ENCODE measurements at regions not wholly inside any gene's neighbourhood (a gene's known extent, or its start where the extent isn't known, plus 50 kb on each side); places are given as distances from the start of the nearest gene placed in this dataset.
A peak's percentile ranks its signal among the peaks of the same experiment; 100 is the strongest.

GRCh38 chr7:112882511-112882910 lies 92.3 kb upstream of the TMEM168 start:
- Histone ChIP-seq H3K9me3 (no peaks in the 10 kb centered on the region), H3K4me1 (peaks cover 0 to 24% (median 9%) of the 10 kb centered on the region in 4 donors), H3K27ac (peak overlapping the region in 2 of 5 donors; percentile 8 to 50), H3K27me3 (no peaks in the 10 kb centered on the region), H3K4me3 (no peak overlapping the region), H3K36me3 (peaks cover 0 to 8% (median 4%) of the 10 kb centered on the region in 4 donors)
- intact Hi-C loops (cut with DNase I; ENCODE audit: low total_unique reads) = no loop called here
- DNase-seq = no peak
- 76 to 81% (median 78%) methylated on average over 3 of the region's 3 CpGs for WGBS, 5 donors
- TF ChIP-seq POLR2A (IDR thresholded peaks at IDR 0.05) = no peak
- TF ChIP-seq EP300 (IDR thresholded peaks at IDR 0.05) = no peak
- no peak for TF ChIP-seq CTCF (IDR thresholded peaks at IDR 0.05)
- TF ChIP-seq POLR2AphosphoS5 (IDR thresholded peaks at IDR 0.05) = no peak

GRCh38 chr7:112882022-112882421 lies 91.8 kb upstream of the TMEM168 start:
- H3K27me3 ChIP-seq = no peaks in the 10 kb centered on the region
- H3K9me3 ChIP-seq = no peaks in the 10 kb centered on the region
- H3K27ac ChIP-seq = peak overlapping the region in 2 of 5 donors; percentile 8 to 50
- peaks cover 0 to 24% (median 9%) of the 10 kb centered on the region in 4 donors for H3K4me1 ChIP-seq
- WGBS, 5 donors = 59 to 100% (median 89%) methylated on average over 2 to 4 of the region's 4 CpGs
- TF ChIP-seq EP300 (IDR thresholded peaks at IDR 0.05) (no peak), POLR2A (IDR thresholded peaks at IDR 0.05) (no peak), CTCF (IDR thresholded peaks at IDR 0.05) (no peak), POLR2AphosphoS5 (IDR thresholded peaks at IDR 0.05) (no peak)
- H3K4me3 ChIP-seq = no peak overlapping the region
- DNase-seq = no peak
- intact Hi-C loops (cut with DNase I; ENCODE audit: low total_unique reads) = no loop called here
- H3K36me3 ChIP-seq = peaks cover 0 to 9% (median 4%) of the 10 kb centered on the region in 4 donors

- H3K27ac ChIP-seq = no peak overlapping the region
- peaks cover 0 to 9% (median 4%) of the 10 kb centered on the region in 4 donors for H3K36me3 ChIP-seq
- H3K9me3 ChIP-seq = no peaks in the 10 kb centered on the region
- no peaks in the 10 kb centered on the region for H3K27me3 ChIP-seq
- no peak overlapping the region for H3K4me3 ChIP-seq
- H3K4me1 ChIP-seq = peaks cover 0 to 24% (median 9%) of the 10 kb centered on the region in 4 donors
- intact Hi-C loops (cut with DNase I; ENCODE audit: low total_unique reads) = no loop called here
- WGBS, 5 donors = 87 to 95% (median 93%) methylated on average over 9 to 10 of the region's 10 CpGs
- DNase-seq = no peak
- TF ChIP-seq CTCF (IDR thresholded peaks at IDR 0.05) (no peak), POLR2A (IDR thresholded peaks at IDR 0.05) (no peak)
These were observed 90.7 kb upstream of the TMEM168 start for GRCh38 chr7:112880818-112881418.

- Histone ChIP-seq H3K36me3 (peaks cover 0 to 8% (median 2%) of the 10 kb centered on the region in 4 donors), H3K27me3 (no peaks in the 10 kb centered on the region), H3K9me3 (no peaks in the 10 kb centered on the region), H3K4me1 (peaks cover 0 to 17% (median 6%) of the 10 kb centered on the region in 4 donors), H3K27ac (no peak overlapping the region), H3K4me3 (no peak overlapping the region)
- WGBS, 5 donors = 84 to 95% (median 91%) methylated on average over 7 of the region's 7 CpGs
- DNase-seq = no peak
- TF ChIP-seq POLR2AphosphoS5 (IDR thresholded peaks at IDR 0.05) (no peak), EP300 (IDR thresholded peaks at IDR 0.05) (no peak), POLR2A (IDR thresholded peaks at IDR 0.05) (no peak), CTCF (IDR thresholded peaks at IDR 0.05) (no peak)
- intact Hi-C loops (cut with DNase I; ENCODE audit: low total_unique reads) = no loop called here
These were observed 87.7 kb upstream of the TMEM168 start for GRCh38 chr7:112877691-112878460.

Measured in stomach (tissue), 8 donors.